Prostate gland (tissue), 2 donors: ENCODE measurements at regions not wholly inside any gene's neighbourhood (a gene's known extent, or its start where the extent isn't known, plus 50 kb on each side); places are given as distances from the start of the nearest gene placed in this dataset.

Experiments used
- DNase-seq: peaks from one replicate; pipeline ENCODE4 v3.0.0-alpha.2; 2019; ENCODE audit warnings: low spot score
- H3K27ac ChIP-seq, 2 donors: fragments of 200-600 bp; sonication (generic); 2 replicates each; pipeline ENCODE4 v1.5.1; 2017 to 2019
- H3K27me3 ChIP-seq: fragments of 200-600 bp; sonication (generic); replicated peaks from 2 replicates; pipeline ENCODE4 v1.5.1; 2019; ENCODE audit not compliant: insufficient read depth
- H3K36me3 ChIP-seq, 2 donors: fragments of 200-600 bp; sonication (generic); 1 replicate in 1 of 2; 2 replicates in 1 of 2; pipeline versions ENCODE4 v1.5.1 to v1.8.1; 2017 to 2019
- H3K4me1 ChIP-seq: fragments of 200-600 bp; sonication (generic); replicated peaks from 2 replicates; pipeline ENCODE4 v1.5.1; 2019
- H3K4me3 ChIP-seq, 2 donors: fragments of 200-600 bp; sonication (generic); 2 replicates each; pipeline ENCODE4 v1.5.1; 2017 to 2019
- H3K9me3 ChIP-seq: fragments of 200-600 bp; sonication (generic); 2 replicates; pipeline ENCODE4 v1.5.1; 2017
- POLR2A ChIP-seq: fragments of 450-650 bp; IDR thresholded peaks from one replicate; pipeline ENCODE4 v1.6.1; 2016; ENCODE audit warnings: antibody characterized with exemption, mild to moderate bottlenecking
- POLR2AphosphoS5 ChIP-seq: sonication (generic); formaldehyde crosslinking; IDR thresholded peaks from one replicate; pipeline ENCODE4 v1.6.1; 2017; ENCODE audit warnings: antibody characterized with exemption
- WGBS: methylation state at CpG from one replicate; pipeline ENCODE4 v1.1.5; 2018; 5-methylcytosine and 5-hydroxymethylcytosine counted together
- intact Hi-C: fragments of 100-400 bp; cut with DNase I; formaldehyde crosslinking; loops from one replicate; pipeline ENCODE4 v1.14.2; 2022
- TF ChIP-seq, protein P1 (sequence below), 4 experiments: fragments of 200-600 bp in 2 of 4; fragments of 450-650 bp in 2 of 4; sonication (generic) in 2 of 4; IDR thresholded peaks; 1 replicate in 3 of 4; 2 replicates in 1 of 4; pipeline ENCODE4 v1.5.1; 2016 to 2019; ENCODE audit warnings: antibody characterized with exemption in 4 of 4, mild to moderate bottlenecking in 2 of 4, moderate library complexity in 2 of 4

DNA sequence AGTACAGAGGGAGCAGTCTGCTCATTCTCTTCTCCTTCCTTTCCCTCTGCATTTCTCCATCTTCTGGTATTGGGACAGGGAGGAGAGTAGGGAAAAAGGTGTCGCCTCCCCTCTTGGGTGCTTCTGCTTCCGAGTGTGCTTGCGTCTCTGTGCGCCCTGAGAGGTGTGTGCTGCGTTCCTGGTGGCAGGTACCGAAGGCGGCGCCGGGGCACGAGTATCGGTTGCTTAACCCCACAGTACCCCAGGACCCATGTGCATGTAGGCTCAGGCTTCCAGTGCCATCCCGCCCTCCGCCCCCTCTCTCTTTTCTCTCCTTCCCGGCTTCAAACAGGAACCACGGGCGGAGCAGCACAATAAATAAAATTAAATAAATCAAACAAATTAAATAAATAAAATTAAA, 169.3 kb upstream of the GLI3 start:
- intact Hi-C loops: no loop called here
- no peaks in the 10 kb centered on the region for H3K36me3 ChIP-seq
- no peaks in the 10 kb centered on the region for H3K9me3 ChIP-seq
- H3K27ac ChIP-seq: no peak overlapping the region
- no peaks in the 10 kb centered on the region for H3K4me1 ChIP-seq
- no peaks in the 10 kb centered on the region for H3K27me3 ChIP-seq
- DNase-seq: no peak
- H3K4me3 ChIP-seq: no peak overlapping the region
- TF ChIP-seq POLR2A (no peak), POLR2AphosphoS5 (no peak)
- TF ChIP-seq, protein P1, sequence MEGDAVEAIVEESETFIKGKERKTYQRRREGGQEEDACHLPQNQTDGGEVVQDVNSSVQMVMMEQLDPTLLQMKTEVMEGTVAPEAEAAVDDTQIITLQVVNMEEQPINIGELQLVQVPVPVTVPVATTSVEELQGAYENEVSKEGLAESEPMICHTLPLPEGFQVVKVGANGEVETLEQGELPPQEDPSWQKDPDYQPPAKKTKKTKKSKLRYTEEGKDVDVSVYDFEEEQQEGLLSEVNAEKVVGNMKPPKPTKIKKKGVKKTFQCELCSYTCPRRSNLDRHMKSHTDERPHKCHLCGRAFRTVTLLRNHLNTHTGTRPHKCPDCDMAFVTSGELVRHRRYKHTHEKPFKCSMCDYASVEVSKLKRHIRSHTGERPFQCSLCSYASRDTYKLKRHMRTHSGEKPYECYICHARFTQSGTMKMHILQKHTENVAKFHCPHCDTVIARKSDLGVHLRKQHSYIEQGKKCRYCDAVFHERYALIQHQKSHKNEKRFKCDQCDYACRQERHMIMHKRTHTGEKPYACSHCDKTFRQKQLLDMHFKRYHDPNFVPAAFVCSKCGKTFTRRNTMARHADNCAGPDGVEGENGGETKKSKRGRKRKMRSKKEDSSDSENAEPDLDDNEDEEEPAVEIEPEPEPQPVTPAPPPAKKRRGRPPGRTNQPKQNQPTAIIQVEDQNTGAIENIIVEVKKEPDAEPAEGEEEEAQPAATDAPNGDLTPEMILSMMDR (IDR thresholded peaks at IDR 0.05): no peak
- WGBS: 94% methylated on average over 16 of the region's 16 CpGs

DNA sequence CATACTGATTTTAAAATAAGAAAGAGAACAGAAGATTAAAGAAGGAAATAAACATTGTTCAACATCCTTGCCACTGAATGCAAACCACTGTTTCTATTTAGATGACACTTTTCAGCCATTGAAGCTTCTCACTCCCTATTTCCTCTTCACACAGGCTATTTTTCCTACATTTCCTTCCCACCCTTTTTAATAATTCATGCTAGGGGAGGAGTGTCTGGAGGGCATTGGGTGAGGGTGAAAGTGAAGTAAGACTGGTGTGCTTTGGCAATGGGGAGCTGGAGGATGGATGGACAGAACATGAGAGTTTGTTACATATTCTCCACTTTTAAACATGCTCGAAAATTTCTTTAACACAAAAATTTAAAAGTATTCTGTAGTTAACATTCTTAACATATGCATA, 168.8 kb upstream of the GLI3 start:
- Histone ChIP-seq H3K4me1 (no peaks in the 10 kb centered on the region), H3K27me3 (no peaks in the 10 kb centered on the region), H3K9me3 (no peaks in the 10 kb centered on the region), H3K4me3 (no peak overlapping the region), H3K27ac (no peak overlapping the region), H3K36me3 (no peaks in the 10 kb centered on the region)
- no peak for DNase-seq
- TF ChIP-seq, protein P1 (IDR thresholded peaks at IDR 0.05): no peak
- TF ChIP-seq POLR2AphosphoS5 (no peak), POLR2A (no peak)
- 93% methylated on average over 1 of the region's 1 CpG for WGBS
- intact Hi-C loops: no loop called here

DNA sequence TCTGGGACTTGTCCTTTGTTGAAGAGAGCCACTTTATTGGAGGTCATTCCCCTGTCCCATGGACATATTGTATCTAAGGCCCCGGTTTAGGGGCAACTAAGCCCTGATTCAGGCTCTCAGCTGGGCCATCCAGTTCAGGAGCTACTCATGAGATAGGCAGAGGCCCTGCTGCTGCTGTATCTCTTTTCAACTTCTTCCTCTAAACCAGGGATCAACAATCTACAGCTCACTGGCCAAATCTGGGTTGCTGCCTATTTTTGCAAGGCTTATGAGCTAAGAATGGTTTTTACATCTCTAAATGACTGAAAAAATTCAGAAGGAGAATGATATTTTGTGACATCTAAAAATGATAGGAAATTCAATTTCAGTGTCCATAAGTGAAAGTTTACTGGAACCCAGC, 166.8 kb upstream of the GLI3 start:
- Histone ChIP-seq H3K27ac (no peak overlapping the region), H3K36me3 (no peaks in the 10 kb centered on the region), H3K9me3 (no peaks in the 10 kb centered on the region), H3K4me1 (no peaks in the 10 kb centered on the region), H3K4me3 (no peak overlapping the region), H3K27me3 (no peaks in the 10 kb centered on the region)
- DNase-seq: no peak
- no peak for TF ChIP-seq POLR2A
- TF ChIP-seq POLR2AphosphoS5: no peak
- TF ChIP-seq, protein P1 (IDR thresholded peaks at IDR 0.05): no peak
- intact Hi-C loops: no loop called here
- WGBS: 100% methylated on average over 1 of the region's 1 CpG

DNA sequence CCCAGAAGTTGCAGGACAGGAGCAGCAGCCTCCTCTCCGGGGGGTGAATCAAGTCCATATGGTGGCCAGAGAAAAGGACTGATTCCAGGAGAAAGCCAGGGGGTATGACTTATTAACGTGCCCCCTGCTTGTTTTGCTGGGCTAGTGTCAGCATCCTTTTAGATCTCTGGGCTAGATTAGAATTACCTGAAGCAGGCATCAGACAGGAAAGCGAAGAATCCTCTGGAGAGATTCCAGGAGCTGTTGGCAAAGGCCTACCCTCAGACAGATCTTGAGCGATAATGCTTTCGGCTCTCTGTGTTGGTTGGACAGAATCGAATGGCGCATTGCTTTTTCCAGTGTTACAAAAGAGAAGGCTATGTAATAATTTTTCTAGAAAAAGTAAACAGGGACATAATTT, 164.0 kb upstream of the GLI3 start:
- 49% methylated on average over 7 of the region's 7 CpGs for WGBS
- Histone ChIP-seq H3K4me3 (no peak overlapping the region), H3K27me3 (no peaks in the 10 kb centered on the region), H3K27ac (no peak overlapping the region), H3K4me1 (no peaks in the 10 kb centered on the region), H3K36me3 (no peaks in the 10 kb centered on the region), H3K9me3 (no peaks in the 10 kb centered on the region)
- intact Hi-C loops: no loop called here
- TF ChIP-seq, protein P1 (IDR thresholded peaks at IDR 0.05): no peak
- TF ChIP-seq POLR2A (no peak), POLR2AphosphoS5 (no peak)
- no peak for DNase-seq

DNA sequence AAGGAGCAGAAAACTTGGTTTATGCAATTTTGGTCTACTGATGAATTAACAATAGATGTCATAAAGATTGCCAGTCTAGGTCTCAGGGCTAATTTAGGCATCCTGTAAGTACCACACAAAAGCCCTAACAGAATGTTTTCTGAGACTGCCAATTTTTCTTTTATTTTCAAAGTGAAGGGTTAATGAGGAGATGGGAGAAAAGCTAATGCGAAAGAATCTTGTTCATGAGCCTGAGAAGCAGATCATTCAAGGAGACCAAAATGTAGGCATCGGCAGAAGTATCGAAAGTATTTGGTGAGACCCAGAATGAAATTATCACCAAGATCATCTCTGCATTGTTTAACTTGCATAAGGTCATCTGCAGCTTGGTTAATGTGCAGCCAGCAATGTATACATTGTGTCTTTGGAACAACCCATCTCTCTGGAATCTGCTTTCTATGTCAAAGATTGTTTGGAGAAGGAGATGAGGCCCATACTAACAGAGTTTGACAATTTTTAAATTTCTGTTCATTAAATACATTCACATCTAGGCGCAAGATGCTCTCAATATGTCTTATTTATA, 163.3 kb upstream of the GLI3 start:
- no peak for TF ChIP-seq POLR2AphosphoS5
- TF ChIP-seq, protein P1 (IDR thresholded peaks at IDR 0.05): no peak
- no peak for TF ChIP-seq POLR2A
- WGBS: 91% methylated on average over 4 of the region's 4 CpGs
- intact Hi-C loops: no loop called here

More for the DNA sequence above, 163.3 kb upstream of the GLI3 start:
- Histone ChIP-seq H3K27me3 (no peaks in the 10 kb centered on the region), H3K36me3 (no peaks in the 10 kb centered on the region), H3K9me3 (no peaks in the 10 kb centered on the region), H3K4me1 (no peaks in the 10 kb centered on the region), H3K4me3 (no peak overlapping the region), H3K27ac (no peak overlapping the region)
- DNase-seq: no peak
